ENCODE measurements at regions not wholly inside any gene's neighbourhood (a gene's known extent, or its start where the extent isn't known, plus 50 kb on each side); places are given as distances from the start of the nearest gene placed in this dataset.

- TF ChIP-seq NFIC (IDR thresholded peaks at IDR 0.05) = no peak
- TF ChIP-seq YY1 (IDR thresholded peaks at IDR 0.05; ENCODE audit: low read depth) = no peak
- no peak for TF ChIP-seq TAF1 (IDR thresholded peaks at IDR 0.05; ENCODE audit: low read depth)
- TF ChIP-seq EP300 (IDR thresholded peaks at IDR 0.05; ENCODE audit: borderline replicate concordance) = no peak
- no peak for TF ChIP-seq RAD21 (IDR thresholded peaks at IDR 0.05; ENCODE audit: low read depth)
- TF ChIP-seq FOXM1 (IDR thresholded peaks at IDR 0.05; ENCODE audit: borderline replicate concordance, low read depth) = no peak
- TF ChIP-seq MAX (IDR thresholded peaks at IDR 0.05) = no peak
- TF ChIP-seq TEAD4 (IDR thresholded peaks at IDR 0.05) = no peak
- TF ChIP-seq CEBPB (IDR thresholded peaks at IDR 0.05) = no peak
- no peak for TF ChIP-seq ZBTB7A (IDR thresholded peaks at IDR 0.05; ENCODE audit: low read depth)
- no peak for TF ChIP-seq CREB1 (IDR thresholded peaks at IDR 0.05; ENCODE audit: low read depth)
These were observed 170.2 kb downstream of the ALDH1A2 start for GRCh38 chr15:57895291-57895690.

Measured in Ishikawa (cell line).